ENCODE measurements at regions not wholly inside any gene's neighbourhood (a gene's known extent, or its start where the extent isn't known, plus 50 kb on each side); places are given as distances from the start of the nearest gene placed in this dataset.

DNA sequence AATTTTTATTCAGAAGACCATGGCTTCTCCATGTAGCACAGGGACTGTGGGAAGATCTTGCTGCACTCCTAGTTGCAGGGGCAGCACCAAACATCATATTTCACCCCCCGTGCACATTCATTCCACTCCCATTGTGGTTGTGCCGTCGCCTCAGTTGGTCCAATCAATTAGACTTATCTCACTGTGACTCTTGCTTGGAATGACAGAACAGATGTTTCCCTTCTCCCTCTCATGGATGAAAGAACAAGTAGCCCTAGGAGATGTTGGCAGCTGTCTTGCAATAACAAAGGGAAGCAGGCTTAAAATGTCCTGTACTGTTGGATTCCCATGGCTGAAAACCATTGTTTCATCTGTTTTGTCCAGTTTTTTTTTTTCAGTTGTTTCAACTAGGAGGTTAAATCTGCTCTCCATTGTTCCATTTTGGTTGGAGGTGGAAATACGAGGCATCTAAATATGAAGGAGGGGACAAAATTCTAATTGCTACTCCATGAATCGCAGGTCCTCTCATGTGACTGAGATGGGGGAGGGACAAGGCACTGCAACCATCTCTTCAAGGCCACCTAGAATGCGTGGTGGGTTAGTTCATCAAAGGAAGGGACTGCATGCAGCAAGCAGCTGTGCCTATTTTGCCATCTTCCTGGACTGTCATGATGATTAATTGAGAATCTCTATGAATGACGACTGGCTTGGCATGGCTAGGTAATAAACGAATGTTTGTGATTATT lies 214.4 kb downstream of the NSG2 start:
- Mint-ChIP-seq H3K36me3 (ENCODE audit: low read depth) (no peaks in the 10 kb centered on the region), H3K27me3 (ENCODE audit: low read depth) (peaks cover 19% of the 10 kb centered on the region), H3K9me3 (peaks cover 4% of the 10 kb centered on the region), H3K27ac (no peak overlapping the region), H3K4me1 (no peaks in the 10 kb centered on the region), H3K4me3 (no peak overlapping the region)
- TF ChIP-seq, protein P1, sequence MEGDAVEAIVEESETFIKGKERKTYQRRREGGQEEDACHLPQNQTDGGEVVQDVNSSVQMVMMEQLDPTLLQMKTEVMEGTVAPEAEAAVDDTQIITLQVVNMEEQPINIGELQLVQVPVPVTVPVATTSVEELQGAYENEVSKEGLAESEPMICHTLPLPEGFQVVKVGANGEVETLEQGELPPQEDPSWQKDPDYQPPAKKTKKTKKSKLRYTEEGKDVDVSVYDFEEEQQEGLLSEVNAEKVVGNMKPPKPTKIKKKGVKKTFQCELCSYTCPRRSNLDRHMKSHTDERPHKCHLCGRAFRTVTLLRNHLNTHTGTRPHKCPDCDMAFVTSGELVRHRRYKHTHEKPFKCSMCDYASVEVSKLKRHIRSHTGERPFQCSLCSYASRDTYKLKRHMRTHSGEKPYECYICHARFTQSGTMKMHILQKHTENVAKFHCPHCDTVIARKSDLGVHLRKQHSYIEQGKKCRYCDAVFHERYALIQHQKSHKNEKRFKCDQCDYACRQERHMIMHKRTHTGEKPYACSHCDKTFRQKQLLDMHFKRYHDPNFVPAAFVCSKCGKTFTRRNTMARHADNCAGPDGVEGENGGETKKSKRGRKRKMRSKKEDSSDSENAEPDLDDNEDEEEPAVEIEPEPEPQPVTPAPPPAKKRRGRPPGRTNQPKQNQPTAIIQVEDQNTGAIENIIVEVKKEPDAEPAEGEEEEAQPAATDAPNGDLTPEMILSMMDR (IDR thresholded peaks at IDR 0.05; ENCODE audit: unreplicated experiment in 3 of 3): no peak

DNA sequence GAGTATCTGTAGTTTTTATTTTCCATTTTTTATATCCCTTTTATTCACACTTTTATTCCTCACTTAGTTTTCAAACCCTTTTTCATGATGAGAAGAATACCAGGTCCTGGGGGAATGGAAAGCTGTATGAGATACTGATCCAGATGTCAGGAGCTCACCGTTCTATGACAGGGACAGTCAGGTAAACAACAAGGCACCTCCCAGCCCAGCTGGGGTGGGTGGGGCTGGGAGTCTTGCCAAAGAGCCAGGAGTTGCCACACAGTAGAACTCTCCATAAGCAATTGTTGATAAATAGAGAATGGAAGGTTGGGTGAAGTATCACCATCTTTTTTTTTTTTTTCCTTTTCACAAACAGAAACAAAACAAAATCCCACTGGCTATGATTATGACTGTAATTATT lies 225.8 kb downstream of the NSG2 start:
- Mint-ChIP-seq H3K9me3 (peaks cover 25% of the 10 kb centered on the region), H3K4me1 (peaks cover 4% of the 10 kb centered on the region)
- TF ChIP-seq, protein P1 (IDR thresholded peaks at IDR 0.05; ENCODE audit: unreplicated experiment in 3 of 3): no peak

DNA sequence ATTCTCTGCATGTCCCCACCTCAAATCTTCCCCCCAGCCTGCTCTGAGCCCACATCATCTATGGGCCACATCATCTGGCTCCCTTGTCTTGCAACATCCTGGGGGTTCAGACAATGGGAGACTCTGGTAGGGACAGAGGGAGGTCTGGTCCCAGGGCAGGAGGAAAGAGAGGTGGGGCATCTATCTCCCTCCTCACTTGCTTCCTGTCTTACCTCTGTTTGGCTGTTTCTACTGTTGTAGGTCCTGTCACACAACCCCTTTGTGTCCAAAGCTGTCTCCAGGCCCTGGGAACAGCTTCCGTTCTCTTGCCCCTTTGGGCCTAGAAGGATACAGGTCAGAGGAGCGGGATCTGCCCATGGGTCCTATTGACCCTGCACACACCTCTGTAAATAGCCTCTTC lies 227.2 kb downstream of the NSG2 start:
- no peaks in the 10 kb centered on the region for H3K36me3 Mint-ChIP-seq (ENCODE audit: low read depth)
- no peak overlapping the region for H3K27ac Mint-ChIP-seq
- peaks cover 39% of the 10 kb centered on the region for H3K27me3 Mint-ChIP-seq (ENCODE audit: low read depth)
- TF ChIP-seq, protein P1 (IDR thresholded peaks at IDR 0.05; ENCODE audit: unreplicated experiment in 3 of 3): no peak
- H3K4me1 Mint-ChIP-seq: peaks cover 4% of the 10 kb centered on the region
- H3K9me3 Mint-ChIP-seq: peaks cover 26% of the 10 kb centered on the region
- no peak overlapping the region for H3K4me3 Mint-ChIP-seq

More for the DNA sequence above, 225.8 kb downstream of the NSG2 start:
- Mint-ChIP-seq H3K36me3 (ENCODE audit: low read depth) (no peaks in the 10 kb centered on the region), H3K27ac (no peak overlapping the region), H3K27me3 (ENCODE audit: low read depth) (peaks cover 32% of the 10 kb centered on the region), H3K4me3 (no peak overlapping the region)

DNA sequence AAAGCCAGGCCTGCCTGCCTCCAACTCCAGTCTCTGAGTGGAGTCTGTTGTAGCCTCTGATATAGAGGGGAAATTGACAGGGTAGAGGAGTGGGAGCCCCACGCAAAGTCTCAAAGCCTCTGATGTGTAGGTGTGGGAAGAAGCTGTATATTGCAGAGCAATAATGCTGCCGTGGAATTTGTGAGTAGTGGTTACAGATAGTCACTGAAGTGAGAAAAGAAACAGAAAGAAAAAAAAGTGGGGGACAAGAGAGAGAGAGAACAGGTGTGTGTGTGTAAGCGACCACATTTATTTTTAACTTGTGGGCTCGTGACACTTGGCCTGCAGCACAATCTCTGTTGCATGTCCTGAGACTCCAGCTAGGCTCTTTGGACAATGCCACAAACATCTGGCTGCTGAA lies 227.8 kb downstream of the NSG2 start:
- peaks cover 21% of the 10 kb centered on the region for H3K9me3 Mint-ChIP-seq
- no peaks in the 10 kb centered on the region for H3K36me3 Mint-ChIP-seq (ENCODE audit: low read depth)
- H3K27me3 Mint-ChIP-seq (ENCODE audit: low read depth): peaks cover 43% of the 10 kb centered on the region
- no peak overlapping the region for H3K4me3 Mint-ChIP-seq
- no peak overlapping the region for H3K27ac Mint-ChIP-seq
- H3K4me1 Mint-ChIP-seq: peaks cover 4% of the 10 kb centered on the region
- TF ChIP-seq, protein P1 (IDR thresholded peaks at IDR 0.05; ENCODE audit: unreplicated experiment in 3 of 3): no peak

DNA sequence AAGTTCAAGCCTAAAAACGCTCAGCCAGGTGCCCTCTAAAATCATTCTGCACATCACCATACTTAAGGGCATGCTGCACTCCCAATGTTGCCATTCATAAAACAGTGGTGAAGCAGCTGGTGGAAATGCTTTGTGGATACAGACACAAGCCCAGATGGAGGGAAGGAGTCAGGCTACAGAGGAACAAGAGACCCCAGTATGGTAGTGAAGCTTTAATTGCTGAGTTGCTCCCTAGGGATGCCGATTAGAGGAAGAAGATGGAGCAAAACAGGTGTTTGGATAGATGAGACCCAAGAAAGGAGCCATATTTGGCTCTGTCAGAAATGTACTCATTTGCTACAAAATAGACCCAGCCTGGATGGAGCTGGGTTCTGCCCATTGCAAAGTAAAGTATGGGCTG lies 230.5 kb downstream of the NSG2 start:
- Mint-ChIP-seq H3K36me3 (ENCODE audit: low read depth) (no peaks in the 10 kb centered on the region), H3K27me3 (ENCODE audit: low read depth) (peaks cover 28% of the 10 kb centered on the region), H3K4me3 (no peak overlapping the region), H3K4me1 (peaks cover 4% of the 10 kb centered on the region), H3K27ac (no peak overlapping the region), H3K9me3 (peaks cover 15% of the 10 kb centered on the region)
- TF ChIP-seq, protein P1 (IDR thresholded peaks at IDR 0.05; ENCODE audit: unreplicated experiment in 3 of 3): no peak

Data from nephron (organoid).